GM12874 (cell line): ENCODE measurements at regions not wholly inside any gene's neighbourhood (a gene's known extent, or its start where the extent isn't known, plus 50 kb on each side); places are given as distances from the start of the nearest gene placed in this dataset.

ENCODE experiments used
- TF ChIP-seq, protein P1 (sequence below): IDR thresholded peaks from 2 replicates; pipeline ENCODE4 v1.5.1; 2011; ENCODE audit warnings: low read depth, mild to moderate bottlenecking, control low read depth, low read length, moderate library complexity; ENCODE audit not compliant: insufficient read depth

DNA sequence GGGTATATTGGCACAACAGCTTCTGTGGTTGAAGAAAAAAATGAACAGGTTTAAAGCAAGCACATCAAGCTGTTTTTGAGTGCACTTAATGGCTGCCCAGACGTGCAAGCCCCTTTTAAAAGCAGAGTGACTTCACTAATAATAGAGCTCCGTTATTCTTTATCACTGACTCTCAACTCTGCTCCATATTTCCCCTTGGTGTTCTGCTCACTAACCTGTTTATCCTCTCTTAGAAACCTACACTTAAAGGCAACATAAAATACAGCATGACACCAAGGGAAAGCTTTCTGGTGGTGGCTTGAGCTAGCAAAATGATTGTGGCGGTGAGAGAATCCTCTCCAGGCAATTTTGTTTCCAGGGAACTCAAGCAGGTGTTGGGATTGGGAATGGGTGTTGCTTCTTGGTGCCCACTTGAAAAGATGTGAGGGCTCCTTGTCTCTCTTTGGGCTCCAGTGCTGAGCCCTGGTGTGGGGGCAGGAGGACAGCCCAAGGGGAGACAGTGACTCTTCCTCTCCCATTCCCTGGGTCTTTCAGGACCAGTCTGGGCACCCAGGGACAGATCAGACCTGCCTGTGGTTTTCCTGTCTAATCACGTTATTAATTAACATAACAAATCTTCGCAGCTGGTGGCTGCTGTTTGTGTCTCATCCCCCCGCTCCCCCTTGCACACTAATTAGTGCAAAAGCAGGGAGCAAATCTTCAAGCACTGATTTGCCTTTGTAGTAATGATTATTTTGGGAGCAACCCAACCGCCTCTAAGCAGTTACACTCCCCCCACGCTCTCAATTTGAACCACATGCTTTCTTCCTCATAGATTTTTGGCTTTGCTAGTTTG lies 289.4 kb upstream of the CXCR4 start:
- TF ChIP-seq, protein P1, sequence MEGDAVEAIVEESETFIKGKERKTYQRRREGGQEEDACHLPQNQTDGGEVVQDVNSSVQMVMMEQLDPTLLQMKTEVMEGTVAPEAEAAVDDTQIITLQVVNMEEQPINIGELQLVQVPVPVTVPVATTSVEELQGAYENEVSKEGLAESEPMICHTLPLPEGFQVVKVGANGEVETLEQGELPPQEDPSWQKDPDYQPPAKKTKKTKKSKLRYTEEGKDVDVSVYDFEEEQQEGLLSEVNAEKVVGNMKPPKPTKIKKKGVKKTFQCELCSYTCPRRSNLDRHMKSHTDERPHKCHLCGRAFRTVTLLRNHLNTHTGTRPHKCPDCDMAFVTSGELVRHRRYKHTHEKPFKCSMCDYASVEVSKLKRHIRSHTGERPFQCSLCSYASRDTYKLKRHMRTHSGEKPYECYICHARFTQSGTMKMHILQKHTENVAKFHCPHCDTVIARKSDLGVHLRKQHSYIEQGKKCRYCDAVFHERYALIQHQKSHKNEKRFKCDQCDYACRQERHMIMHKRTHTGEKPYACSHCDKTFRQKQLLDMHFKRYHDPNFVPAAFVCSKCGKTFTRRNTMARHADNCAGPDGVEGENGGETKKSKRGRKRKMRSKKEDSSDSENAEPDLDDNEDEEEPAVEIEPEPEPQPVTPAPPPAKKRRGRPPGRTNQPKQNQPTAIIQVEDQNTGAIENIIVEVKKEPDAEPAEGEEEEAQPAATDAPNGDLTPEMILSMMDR, result no peak

DNA sequence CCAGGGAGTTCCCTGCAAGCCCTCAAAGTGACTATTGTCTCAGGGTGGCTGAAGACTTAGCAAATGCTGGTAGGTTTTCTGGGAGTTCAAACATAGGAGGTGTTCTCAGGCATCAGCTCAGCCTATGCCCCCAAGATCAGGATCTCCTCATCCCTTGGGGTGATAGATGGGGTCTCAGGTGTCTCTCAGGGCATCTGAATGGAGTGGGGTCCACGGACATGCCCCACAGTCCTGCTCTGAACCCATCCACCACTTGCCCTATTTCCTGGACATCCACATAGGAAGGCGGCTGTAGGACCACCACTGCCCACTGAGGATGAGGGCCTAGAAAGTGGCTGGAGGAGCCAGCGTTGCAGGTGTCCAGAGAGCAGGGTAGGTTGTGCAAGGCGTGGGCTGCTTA lies 287.0 kb upstream of the CXCR4 start:
- TF ChIP-seq, protein P1, result no peak

DNA sequence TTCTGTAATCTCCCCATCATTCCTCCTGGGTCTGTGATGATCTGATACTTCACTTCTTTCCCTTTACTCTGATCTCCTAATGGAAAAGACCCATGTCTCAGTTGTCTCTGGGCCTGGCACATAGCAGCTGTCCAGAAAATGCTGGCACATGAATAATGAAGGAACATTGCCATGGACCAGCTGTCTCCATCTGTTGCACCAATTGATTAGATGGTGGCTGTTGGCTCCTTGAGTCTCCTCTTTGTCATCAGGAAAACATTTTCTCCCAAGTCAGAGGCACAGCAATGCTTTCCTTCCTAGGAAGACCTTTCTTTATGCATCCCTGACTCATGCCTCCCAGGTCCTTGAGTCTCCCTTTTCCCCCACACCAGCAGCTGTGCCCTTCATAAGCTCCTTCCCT lies 286.2 kb upstream of the CXCR4 start:
- TF ChIP-seq, protein P1, result no peak

DNA sequence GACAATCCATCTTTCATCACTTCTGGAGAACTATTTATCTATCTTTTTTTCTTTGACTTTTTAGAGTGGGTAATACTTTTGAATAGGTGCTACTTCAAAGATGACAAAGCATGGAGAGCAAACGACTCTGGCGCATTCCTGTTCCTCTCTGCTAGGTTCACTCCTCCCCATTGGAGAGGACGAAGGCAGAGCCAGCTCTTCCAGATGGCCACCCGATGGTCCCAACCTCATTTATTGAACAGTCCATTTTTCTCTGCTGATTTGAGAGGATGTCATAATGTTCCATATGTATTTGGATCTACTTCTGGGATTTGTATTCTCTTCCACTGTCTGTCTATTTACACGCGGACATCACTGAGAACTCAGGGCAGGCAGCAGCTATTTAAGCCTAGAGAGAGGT lies 284.3 kb upstream of the CXCR4 start:
- TF ChIP-seq, protein P1, result no peak

DNA sequence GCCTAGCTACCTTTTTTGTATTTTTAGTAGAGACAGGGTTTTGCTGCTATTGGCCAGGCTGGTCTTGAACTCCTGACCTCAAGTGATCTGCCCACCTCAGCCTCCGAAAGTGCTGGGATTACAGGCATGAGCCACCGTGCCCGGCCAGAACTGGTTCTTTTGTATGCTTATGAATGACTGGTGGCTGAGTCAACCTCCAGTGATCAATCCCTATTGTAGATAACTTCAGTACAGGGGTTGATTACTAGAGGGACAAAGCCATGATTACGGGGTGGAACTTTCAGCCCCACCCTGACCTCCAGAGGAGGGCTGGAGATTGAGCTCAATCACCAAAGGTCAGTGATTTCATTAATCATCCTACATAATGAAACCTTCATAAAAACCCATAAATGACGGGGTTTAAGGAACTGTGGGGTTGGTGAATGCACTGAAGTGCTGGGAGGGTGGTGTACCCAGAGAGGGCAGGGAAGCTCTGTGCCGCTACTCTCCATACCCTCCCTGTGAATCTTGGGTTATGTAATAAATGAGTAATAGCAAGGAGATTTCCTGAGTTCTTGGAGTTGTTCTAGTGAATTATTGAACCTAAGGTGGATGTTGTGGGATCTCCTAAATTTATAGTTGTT lies 281.8 kb upstream of the CXCR4 start:
- TF ChIP-seq, protein P1, result no peak

DNA sequence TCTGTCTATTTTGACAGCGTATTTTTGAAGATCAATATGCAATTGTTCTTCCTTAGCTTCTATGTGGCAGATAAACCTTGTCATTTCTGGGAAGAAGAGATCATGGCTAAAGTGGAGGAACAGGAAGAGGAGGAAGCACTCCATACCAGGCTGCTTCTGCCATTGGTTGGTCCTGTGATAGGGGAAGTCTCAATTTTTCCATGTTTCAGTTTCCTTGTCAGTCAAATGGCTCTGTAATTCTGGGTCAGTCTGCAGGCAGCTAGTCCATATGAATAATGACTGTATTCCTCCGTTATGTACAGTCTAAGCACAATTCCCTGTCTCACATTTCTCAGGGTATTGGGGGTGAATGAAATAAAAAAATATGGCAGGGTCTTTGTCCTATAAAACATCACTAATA lies 277.6 kb upstream of the CXCR4 start:
- TF ChIP-seq, protein P1, result no peak

DNA sequence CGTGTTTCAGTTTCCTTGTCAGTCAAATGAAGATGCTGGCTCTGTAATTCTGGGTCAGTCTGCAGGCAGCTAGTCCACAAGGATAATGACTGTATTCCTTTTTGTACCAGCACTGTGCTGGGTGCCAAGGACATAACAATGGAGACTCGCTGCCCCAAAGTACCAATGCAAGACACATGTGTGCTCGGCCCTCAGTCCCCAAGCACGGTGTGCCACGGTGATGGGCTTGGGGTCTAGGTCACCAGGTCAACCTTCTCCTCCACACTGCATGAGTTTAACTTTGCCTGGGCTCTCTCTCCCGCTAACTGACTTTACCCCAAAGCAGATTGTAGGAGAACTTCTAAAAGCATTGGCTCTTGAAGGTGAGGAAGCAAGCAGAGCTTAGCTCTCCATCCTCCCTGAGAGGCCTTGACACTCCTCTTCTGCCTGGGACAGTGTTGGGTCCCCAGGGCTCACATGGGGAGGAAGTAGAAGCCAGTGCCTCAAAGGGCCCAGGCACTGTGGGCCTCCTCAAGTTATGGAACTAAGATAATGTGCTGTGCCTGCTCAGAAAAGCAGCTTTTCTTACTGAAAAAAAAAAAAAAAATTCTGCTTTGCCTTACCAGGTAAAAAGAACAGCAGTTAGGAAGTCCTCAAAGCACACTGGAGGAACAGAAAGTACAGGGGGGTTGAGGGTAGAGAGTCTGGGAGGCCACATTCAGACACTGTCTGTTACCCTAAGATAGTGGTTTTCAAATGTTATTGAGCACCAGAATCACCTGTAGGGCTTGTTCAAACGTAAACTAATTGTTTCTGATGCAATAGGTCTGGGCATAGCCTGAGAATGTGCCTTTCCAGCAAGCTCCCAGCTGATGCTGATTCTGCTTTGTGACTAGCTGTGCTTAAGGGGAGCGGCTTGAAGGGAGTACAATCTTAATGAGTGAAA lies 276.4 kb upstream of the CXCR4 start:
- TF ChIP-seq, protein P1, result no peak
